HG02763 (cell line): ENCODE measurements at regions not wholly inside any gene's neighbourhood (a gene's known extent, or its start where the extent isn't known, plus 50 kb on each side); places are given as distances from the start of the nearest gene placed in this dataset.

Experiments used
- ATAC-seq: cut with Tn5 transposase; IDR thresholded peaks from one replicate; pipeline ENCODE4 v1.9.1; 2021; ENCODE audit warnings: mild to moderate bottlenecking, moderate library complexity; ENCODE audit not compliant: unreplicated experiment

DNA sequence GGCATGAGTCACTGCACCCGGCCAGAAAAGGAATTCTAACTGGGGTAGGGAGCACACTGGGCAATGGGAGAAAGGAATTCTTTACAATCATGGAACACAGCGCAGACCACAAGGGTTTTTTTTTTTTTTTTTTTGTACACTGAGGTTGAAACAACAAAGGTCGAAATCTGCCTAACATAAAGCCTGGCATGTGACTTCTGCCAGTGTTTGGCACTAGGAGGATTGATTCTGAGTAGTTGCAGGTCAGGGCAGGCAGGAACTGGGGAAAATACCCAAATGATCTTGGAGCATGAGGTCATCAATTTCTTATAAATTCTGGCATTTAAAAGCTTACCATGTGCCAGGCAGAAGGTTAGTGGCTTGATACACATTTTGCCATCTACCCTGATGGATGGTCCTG, 202.0 kb upstream of the SNX19 start:
- ATAC-seq, result no peak

DNA sequence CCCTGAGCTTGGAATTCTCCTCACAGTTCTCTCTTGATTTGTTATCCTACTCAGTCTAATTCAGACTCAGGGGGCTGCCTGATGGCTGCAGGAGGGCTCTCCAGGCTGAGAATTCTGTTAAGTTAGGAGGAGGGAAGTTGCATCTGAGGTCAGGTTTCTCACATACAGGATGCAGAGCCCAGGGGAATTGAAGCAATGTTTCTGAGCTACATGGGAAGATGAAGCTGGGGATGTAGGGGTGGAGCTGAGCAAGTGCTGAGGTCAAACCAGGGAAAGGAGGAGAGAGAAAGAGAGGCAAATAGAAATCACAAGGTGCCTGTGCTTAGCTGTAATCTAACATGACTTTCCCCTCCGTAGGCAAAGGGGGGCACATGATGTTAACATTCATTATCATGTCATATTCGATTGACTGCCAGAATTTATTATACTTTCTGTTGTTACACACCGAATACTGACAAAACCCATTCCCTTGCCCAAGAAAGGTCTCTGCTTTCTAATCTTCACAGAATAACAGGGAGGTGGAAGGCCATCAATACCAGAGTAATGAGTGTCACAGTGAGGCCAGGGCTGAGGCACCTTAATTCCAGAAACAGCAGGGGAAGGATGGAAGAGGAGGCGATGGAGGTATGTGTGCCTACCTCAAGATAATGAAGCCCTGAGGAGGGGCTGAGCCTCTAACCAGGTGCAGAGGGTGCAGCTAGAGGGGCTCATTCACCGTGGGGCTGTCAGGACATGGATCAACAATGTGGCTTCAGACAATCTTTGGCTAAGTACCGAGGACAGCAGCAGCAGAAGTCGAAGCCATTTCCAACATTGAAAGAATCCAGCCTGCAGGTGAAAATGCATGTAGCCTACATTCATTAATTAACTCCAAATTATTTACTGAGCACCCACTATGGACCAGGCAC, 205.4 kb upstream of the SNX19 start:
- no peak for ATAC-seq

DNA sequence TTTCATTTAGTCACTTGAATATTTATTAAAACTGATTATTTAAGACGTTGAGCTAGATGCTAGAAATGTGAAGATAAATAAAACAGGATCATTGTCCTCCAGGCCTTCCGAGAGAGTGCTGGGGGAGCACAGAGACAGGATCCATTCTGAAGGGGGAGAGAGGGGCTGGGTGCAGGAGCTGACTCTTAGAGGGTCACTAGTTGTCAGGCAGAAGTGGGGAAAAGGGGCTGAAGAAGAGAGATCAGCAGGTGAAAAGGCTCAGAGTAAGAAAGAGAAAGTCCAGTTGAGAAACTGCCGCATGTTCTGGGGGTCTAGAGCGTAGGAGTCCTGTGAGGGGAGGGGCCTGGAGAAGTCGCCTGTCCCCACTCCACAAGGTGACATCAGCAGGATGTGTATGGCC, 206.2 kb upstream of the SNX19 start:
- no peak for ATAC-seq

DNA sequence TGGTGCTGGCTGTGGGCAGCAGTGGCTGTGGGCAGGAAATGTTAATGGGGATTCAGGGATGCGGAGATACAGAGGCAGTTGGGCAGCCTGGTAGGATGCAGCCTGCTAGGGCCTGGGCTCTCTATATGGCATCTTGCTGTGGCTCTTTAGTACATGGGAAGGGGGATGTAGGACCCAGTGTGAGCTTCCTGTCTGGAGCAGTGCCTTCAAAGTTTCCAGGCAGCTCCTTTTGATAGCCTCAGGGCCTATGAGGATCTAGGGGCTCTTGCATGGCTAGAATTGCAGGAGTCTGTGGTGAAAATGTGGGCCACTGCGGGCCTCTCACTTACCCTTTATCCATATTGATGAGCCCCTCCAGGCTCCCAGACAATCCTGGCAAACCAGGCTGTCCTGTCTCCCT, 213.2 kb upstream of the SNX19 start:
- no peak for ATAC-seq

DNA sequence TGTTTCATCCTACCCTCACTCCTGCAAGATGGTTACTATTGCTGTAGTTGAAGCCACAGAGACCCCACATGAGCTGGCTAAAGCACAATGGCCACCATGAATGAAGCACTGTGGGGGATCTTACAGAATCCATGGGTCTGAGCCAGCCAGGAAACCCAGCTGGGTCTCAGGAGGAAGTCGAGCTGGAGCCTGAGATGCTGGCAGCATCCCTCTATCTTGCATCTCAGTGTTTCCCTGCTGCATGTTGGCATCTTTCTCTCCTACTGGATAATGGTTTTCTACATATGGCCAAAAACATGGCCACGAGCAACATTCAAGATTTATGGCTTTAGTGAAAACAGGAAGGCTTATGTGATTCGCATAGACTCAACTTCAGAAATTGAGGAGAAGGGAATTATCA, 219.3 kb upstream of the SNX19 start:
- ATAC-seq, result no peak

- ATAC-seq, result no peak
Observed at GRCh38 chr11:131136486-131136885, 220.2 kb upstream of the SNX19 start.

GRCh38 chr11:131137046-131137445, 220.8 kb upstream of the SNX19 start:
- ATAC-seq, result no peak

- no peak for ATAC-seq
Observed at GRCh38 chr11:131138731-131139130, 222.5 kb upstream of the SNX19 start.

DNA sequence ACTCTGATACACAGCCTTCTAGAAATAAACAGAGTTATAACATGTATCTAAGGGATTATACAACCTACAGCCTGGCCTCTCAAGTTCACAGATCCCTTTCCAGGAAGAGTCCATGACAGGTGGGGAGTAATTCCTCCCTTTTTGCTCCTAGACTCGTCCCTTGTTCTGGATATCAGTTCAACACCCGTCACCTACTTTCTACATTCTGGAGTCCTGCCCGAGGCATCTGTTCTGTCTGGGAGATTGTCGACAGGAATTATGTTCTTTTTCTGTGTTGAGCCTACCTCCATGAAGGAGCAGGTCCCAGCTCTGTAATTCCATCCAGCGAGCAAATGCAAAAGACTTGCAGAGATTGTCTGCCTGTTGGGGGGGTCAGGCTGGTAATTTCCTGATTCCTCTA, 224.6 kb upstream of the NTM start:
- no peak for ATAC-seq

DNA sequence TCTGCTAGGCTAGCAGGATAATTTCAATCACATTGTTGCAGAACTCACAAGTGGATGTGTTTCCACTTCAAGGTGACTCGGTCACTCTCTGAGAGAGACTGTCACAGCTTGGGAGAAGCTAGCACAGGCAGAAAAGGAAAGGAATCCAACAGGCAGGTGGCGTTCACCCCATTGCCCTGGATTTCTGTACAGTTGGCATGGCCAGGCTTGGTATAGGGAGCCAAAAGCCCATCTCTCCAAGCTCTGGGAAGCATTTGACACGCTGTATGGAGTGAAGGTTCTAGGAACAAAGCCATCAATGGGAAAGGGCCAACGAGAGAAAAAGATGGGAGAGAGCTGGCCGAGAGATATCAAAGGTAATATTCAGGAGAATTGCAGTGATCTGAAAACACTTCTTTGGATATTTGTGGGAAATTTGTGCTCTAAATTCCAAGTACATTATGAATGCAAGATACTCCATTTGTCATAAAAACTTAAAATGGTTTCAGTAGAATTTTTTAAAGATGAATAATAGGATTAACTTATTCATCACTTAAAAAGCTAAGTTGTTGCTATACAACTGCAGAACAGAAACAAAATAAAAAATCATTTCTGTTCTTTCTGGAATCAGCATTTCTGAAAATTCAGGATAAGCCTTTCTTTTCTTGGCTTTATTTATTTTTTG, 223.5 kb upstream of the NTM start:
- no peak for ATAC-seq

DNA sequence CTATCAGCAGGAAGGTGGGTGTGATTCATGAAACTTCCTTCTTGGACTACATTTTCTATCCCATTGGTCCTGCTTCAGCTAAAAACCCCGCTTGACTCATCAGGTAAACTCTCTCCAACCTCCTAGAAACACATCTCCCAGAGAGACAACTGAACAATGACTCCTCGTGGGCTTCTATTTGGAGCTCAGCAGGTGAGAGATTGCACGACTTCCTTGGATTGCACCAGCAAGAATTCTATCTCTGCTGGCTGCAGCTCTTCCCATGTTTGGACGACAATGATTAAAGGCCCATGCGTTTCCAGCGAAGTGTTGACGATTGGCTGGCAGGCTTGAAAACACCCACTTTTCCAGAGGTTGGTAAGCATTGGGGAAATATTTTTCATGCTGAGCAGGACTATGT, 216.1 kb upstream of the NTM start:
- ATAC-seq, result no peak

DNA sequence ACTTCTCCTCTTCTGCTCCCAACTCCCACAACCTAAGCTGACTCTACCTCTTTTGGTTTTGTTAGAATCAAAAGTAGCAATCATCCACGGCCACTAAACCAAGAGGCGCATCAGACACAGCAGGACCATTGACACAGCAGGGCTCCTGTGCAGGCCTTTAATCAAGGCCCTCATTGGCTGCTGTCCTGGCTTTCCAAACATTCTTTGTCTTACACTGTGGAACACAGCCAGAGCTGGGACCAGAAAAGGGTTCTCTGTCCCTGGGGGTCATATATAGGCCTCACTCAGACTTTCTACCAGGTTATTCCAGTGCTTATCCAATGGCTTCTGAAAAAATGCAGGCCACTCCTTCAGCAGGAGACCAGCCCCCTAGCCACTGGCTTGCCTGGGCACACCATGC, 212.7 kb upstream of the NTM start:
- no peak for ATAC-seq

DNA sequence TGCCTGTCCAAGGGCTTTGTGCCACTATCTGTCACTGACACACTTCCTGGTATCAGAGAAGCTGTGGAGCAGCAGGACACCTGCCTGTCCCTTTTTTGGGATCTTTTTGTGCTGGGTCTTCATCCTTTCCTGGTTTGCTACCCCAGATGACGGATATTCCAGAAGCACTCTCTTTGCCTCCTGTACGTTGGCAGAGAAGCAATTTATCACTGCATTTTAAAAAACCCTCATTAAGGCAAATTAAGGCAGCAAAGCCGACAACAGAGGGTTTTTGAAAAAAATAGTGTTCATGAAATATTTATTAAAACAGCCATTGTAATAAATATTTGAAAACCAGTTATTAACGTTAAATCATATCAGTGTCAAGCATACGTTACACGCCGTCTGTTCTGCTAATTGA, 209.6 kb upstream of the NTM start:
- no peak for ATAC-seq

DNA sequence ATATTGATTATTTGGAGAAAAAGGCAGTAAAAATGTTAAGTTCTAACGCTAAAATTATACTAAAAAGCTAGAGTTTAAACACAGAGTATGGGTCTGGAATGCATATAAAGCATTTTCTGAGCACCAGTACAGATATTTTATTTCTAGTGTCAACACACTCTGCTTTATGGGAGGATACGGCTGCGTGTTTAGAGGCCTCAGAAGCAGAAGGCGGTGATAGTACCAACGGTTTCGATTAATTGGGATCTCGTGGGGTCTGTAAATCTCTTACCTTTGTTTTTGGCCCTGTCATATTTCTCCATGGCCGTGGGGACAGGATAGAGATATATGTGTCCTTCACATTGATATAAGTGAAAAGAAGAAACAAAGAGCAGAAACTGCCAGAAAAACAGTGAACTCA, 206.8 kb upstream of the NTM start:
- ATAC-seq, result no peak

- no peak for ATAC-seq
Observed at GRCh38 chr11:131165036-131165435, 205.4 kb upstream of the NTM start.

DNA sequence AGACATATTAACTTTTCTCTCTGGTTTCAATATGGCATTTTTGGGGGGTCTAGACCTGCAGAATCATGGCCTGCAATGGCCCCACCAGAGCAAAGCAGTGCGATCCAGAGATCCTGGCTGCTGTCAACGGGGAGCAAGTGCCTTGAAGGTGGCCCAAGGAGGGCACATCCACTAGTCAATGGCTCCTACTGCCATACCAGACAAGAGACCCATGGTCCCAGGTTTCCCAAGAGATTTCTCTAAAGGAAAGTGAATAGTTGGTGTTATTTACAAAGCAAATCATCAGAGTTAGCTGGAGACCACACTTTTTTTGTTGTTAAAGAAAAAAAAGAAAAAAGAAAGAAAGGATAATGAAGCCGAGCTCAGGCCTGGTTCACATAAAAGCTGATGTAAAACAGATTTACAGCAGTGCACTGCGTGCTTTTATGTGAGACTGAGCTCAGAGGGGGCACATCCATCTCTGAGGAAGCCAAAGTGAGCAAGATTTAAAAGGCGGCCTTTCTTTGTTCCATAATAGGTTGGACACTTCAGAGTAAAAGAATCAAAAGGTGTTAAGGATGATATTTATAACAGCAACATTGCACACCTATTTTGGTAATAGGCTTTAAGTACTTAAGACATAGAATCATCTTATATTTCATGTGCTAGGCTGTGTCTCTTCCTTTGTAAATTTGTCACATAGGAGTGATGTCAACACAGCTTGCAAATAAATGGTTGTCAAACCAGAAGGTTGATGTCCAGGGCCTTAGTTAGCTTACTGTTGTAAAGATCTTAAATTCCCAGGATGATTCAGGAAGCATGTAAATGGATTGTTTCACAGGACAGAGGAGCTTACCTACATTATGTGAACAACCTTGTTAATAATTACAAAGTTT, 201.3 kb upstream of the NTM start:
- ATAC-seq, result no peak

- no peak for ATAC-seq
Observed at GRCh38 chr11:131172011-131172410, 198.4 kb upstream of the NTM start.

DNA sequence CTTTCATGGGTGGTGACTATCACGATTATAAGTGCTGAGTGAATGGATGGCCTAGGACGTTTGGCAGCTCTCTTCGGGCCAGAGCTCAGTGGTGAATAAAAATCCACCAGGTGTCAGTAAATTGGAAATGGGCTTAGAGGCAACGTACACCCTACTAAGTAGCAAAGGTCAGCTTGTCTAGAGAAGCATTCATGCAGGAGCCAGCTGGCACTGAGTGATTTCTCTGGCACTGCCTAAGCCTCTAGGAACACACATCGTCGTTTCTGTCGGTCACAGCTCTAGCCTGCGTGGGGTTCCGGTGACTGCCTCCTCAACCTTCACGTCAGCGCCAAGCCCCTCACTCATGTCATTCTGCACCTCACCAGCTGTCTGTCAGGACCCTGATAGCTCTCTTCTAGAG, 192.4 kb upstream of the NTM start:
- ATAC-seq, result no peak

- ATAC-seq, result no peak
Observed at GRCh38 chr11:131178596-131178995, 191.8 kb upstream of the NTM start.

- ATAC-seq, result no peak
Observed at GRCh38 chr11:131179836-131180235, 190.6 kb upstream of the NTM start.

DNA sequence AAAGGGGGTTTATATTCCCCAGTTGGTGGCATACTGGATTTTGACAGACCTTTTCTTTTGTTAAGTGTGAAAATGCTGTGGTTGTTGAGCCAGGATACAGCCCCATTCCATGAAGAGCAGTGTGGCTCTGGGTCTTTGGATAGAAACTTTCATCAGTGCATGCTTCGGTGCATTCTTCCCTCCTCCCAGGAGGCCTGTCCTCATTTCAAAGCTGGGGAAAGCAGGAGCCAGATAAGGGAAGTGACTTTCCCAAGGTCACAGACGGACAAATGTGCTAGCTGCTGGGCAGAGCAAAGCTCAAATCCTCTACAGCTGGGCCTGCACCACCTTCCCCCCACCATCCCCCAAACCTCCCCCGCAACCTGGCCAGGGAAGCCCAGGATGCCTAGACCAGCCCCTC, 184.5 kb upstream of the NTM start:
- ATAC-seq, result no peak
